Endothelial cell of umbilical vein (primary cell): ENCODE measurements at regions not wholly inside any gene's neighbourhood (a gene's known extent, or its start where the extent isn't known, plus 50 kb on each side); places are given as distances from the start of the nearest gene placed in this dataset.

Experiments
- CTCF ChIP-seq, 2 donors: IDR thresholded peaks; 1 replicate in 1 of 2; 2 replicates in 1 of 2; pipeline ENCODE4 v1.5.1; 2011; ENCODE audit warnings: low read length in 2 of 2, mild to moderate bottlenecking in 2 of 2, moderate library complexity in 2 of 2, control low read depth in 1 of 2, inconsistent platforms in 1 of 2, low read depth in 1 of 2; ENCODE audit not compliant: insufficient read depth in 1 of 2; ENCODE audit errors: extremely low read depth in 1 of 2
- EZH2 ChIP-seq: IDR thresholded peaks from 2 replicates; pipeline ENCODE4 v1.6.1; 2012; ENCODE audit warnings: borderline replicate concordance, low read depth, mild to moderate bottlenecking, moderate library complexity, low read length, inconsistent platforms; ENCODE audit not compliant: severe bottlenecking
- POLR2A ChIP-seq: IDR thresholded peaks from 2 replicates; pipeline ENCODE4 v1.6.1; 2012; ENCODE audit warnings: low read depth, mild to moderate bottlenecking, control low read depth, low read length
- POLR2AphosphoS5 ChIP-seq: IDR thresholded peaks from 2 replicates; pipeline ENCODE4 v1.6.1; 2012; ENCODE audit warnings: low read depth, mild to moderate bottlenecking, control low read depth, low read length, moderate library complexity; ENCODE audit not compliant: insufficient read depth

- TF ChIP-seq CTCF (IDR thresholded peaks at IDR 0.05; ENCODE audit: extremely low read depth in 1 of 2, insufficient read depth in 1 of 2, low read depth in 1 of 2, low read length in 2 of 2) (no peak), POLR2AphosphoS5 (no peak), POLR2A (no peak), EZH2 (no peak)
Measured at GRCh38 chr4:176508780-176509331, 189.1 kb downstream of the SPCS3 start.
